CD4-positive, alpha-beta T cell (primary cell): ENCODE measurements at regions not wholly inside any gene's neighbourhood (a gene's known extent, or its start where the extent isn't known, plus 50 kb on each side); places are given as distances from the start of the nearest gene placed in this dataset.
"Not testable (repeated sequence)": the region's sequence is repeated elsewhere in the genome, so short reads cannot be mapped to it uniquely, and the experiment has no call there.

Source experiments
- ATAC-seq: fragments of 200-7000 bp; cut with Tn5 transposase; one replicate; pipeline ENCODE4 v1.10.0; 2022; ENCODE audit warnings: mild to moderate bottlenecking; ENCODE audit not compliant: poor library complexity
- CTCF ChIA-PET: fragments of 350-600 bp; sonication (Branson Sonifier 250); formaldehyde crosslinking; loops from one replicate; lab custom pipeline; 2021; ENCODE audit warnings: antibody characterized with exemption, inconsistent platforms; lab: Charles Lee
- POLR2A ChIA-PET: fragments of 350-600 bp; sonication (Branson Sonifier 250); formaldehyde crosslinking; loops from one replicate; lab custom pipeline; 2021; ENCODE audit warnings: antibody characterized with exemption, inconsistent platforms; lab: Charles Lee
- DNase-seq, 14 experiments: peaks; one replicate each; pipeline ENCODE4 v3.0.0-alpha.2; 2013 to 2020; ENCODE audit warnings: mixed read lengths in 2 of 14
- H3K27ac ChIP-seq, 2 donors: one replicate each; pipeline versions ENCODE4 v1.5.1 to v1.7.0; 2013; ENCODE audit warnings: low read length in 2 of 2, low read depth in 1 of 2, mild to moderate bottlenecking in 1 of 2
- H3K27me3 ChIP-seq, 2 experiments: 1 replicate in 1 of 2; 2 replicates in 1 of 2; pipeline versions ENCODE4 v1.6.1 to v1.7.0; 2013; ENCODE audit warnings: low read length in 2 of 2, control low read depth in 1 of 2, mild to moderate bottlenecking in 1 of 2, moderate library complexity in 1 of 2; ENCODE audit not compliant: insufficient read depth in 2 of 2, control insufficient read depth in 1 of 2
- H3K36me3 ChIP-seq: one replicate; pipeline ENCODE4 v1.6.1; 2013; ENCODE audit warnings: low read length, control low read depth; ENCODE audit not compliant: insufficient read depth
- H3K4me1 ChIP-seq: one replicate; pipeline ENCODE4 v1.6.1; 2013; ENCODE audit warnings: low read length, control low read depth; ENCODE audit not compliant: insufficient read depth
- H3K4me3 ChIP-seq: one replicate; pipeline ENCODE4 v1.5.1; 2013; ENCODE audit warnings: mild to moderate bottlenecking, low read length, moderate library complexity
- H3K9me3 ChIP-seq, 2 experiments: 1 replicate in 1 of 2; 2 replicates in 1 of 2; pipeline versions ENCODE4 v1.6.1 to v1.7.0; 2013; ENCODE audit warnings: low read length in 2 of 2, mild to moderate bottlenecking in 2 of 2, control low read depth in 1 of 2, moderate library complexity in 1 of 2; ENCODE audit not compliant: control insufficient read depth in 1 of 2, insufficient read depth in 1 of 2
- H3K27ac Mint-ChIP-seq: one replicate; pipeline ENCODE4 v1.8.0; 2020; ENCODE audit warnings: mixed read lengths
- H3K27me3 Mint-ChIP-seq: one replicate; pipeline ENCODE4 v1.8.0; 2021; ENCODE audit warnings: mixed read lengths
- H3K36me3 Mint-ChIP-seq: one replicate; pipeline ENCODE4 v1.8.0; 2021; ENCODE audit warnings: low read depth, mixed read lengths
- H3K4me1 Mint-ChIP-seq: one replicate; pipeline ENCODE4 v1.8.0; 2021; ENCODE audit warnings: low read depth, mixed read lengths
- H3K4me3 Mint-ChIP-seq: one replicate; pipeline ENCODE4 v1.8.0; 2020; ENCODE audit warnings: mild to moderate bottlenecking, mixed read lengths
- H3K9me3 Mint-ChIP-seq: one replicate; pipeline ENCODE4 v1.8.0; 2020; ENCODE audit warnings: mixed read lengths
- intact Hi-C, 2 experiments: fragments of 100-400 bp; cut with DNase I in 1 of 2; cut with micrococcal nuclease in 1 of 2; formaldehyde crosslinking; loops; one replicate each; pipeline versions ENCODE4 v1.15.1 to v1.9.0; 2023 to 2025; cut with DNase I, micrococcal nuclease
- TF ChIP-seq, protein P1 (sequence below): fragments of 200-600 bp; IDR thresholded peaks from one replicate; pipeline ENCODE4 v1.8.0; 2022; ENCODE audit warnings: antibody characterized with exemption, mild to moderate bottlenecking

- H3K27me3 ChIP-seq, result no peaks in the 10 kb centered on the region
- Mint-ChIP-seq H3K9me3 (no peaks in the 10 kb centered on the region), H3K27ac (no peak overlapping the region)
Observed at GRCh38 chr15:75779504-75779903, 63.7 kb upstream of the UBE2Q2 start.

DNA sequence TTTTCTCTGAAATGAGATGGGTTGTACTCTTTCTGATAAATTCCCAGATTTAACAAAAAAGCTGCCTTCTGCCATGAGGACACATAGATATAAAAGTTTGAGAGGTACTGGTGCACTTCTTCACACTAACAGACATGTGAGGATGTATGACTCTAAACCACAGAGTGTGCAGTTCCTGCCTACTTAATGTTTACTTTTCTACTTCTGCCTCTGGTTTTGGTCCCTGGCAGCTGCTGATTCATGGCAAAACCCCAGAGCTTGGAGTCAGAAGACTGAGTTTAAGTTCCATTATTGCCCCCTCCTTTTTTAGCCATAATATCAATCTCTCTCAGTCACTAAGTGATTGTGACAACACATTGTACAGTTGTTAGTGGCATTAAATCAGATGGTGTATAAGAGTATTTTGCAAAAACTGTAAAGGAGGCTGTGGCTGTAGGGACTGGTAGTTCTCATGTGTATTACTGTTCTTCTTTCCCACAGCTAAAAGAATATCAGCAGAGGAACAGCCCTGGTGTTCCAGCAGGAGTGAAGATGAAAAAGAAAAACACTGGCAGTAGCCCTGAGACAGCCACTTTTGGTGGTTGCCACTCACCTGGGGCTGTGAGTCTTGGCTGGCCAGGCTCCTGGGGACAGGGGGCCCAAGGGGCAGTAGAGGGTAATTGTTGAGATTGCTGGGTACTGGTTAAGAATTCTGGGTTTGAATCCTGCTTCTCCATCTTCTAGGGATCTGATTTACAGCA lies 64.4 kb upstream of the CSPG4 start:
- DNase-seq, CTCF ChIA-PET, H3K27me3 ChIP-seq, POLR2A ChIA-PET, intact Hi-C loops, H3K27me3 Mint-ChIP-seq, H3K27ac Mint-ChIP-seq, H3K9me3 ChIP-seq, H3K9me3 Mint-ChIP-seq, H3K36me3 ChIP-seq, H3K4me1 Mint-ChIP-seq, H3K36me3 Mint-ChIP-seq, H3K27ac ChIP-seq, H3K4me3 Mint-ChIP-seq, H3K4me1 ChIP-seq, H3K4me3 ChIP-seq, ATAC-seq: not testable (repeated sequence)

More at GRCh38 chr15:75779504-75779903, 63.7 kb upstream of the UBE2Q2 start:
- CTCF ChIA-PET, result no interaction called here
- Histone ChIP-seq H3K9me3 (no peaks in the 10 kb centered on the region), H3K4me3 (no peak overlapping the region), H3K36me3 (no peaks in the 10 kb centered on the region), H3K27ac (no peak overlapping the region), H3K4me1 (no peaks in the 10 kb centered on the region)
- DNase-seq (no peak), ATAC-seq (no peak)
- H3K27me3 Mint-ChIP-seq, result no peaks in the 10 kb centered on the region
- TF ChIP-seq, protein P1, sequence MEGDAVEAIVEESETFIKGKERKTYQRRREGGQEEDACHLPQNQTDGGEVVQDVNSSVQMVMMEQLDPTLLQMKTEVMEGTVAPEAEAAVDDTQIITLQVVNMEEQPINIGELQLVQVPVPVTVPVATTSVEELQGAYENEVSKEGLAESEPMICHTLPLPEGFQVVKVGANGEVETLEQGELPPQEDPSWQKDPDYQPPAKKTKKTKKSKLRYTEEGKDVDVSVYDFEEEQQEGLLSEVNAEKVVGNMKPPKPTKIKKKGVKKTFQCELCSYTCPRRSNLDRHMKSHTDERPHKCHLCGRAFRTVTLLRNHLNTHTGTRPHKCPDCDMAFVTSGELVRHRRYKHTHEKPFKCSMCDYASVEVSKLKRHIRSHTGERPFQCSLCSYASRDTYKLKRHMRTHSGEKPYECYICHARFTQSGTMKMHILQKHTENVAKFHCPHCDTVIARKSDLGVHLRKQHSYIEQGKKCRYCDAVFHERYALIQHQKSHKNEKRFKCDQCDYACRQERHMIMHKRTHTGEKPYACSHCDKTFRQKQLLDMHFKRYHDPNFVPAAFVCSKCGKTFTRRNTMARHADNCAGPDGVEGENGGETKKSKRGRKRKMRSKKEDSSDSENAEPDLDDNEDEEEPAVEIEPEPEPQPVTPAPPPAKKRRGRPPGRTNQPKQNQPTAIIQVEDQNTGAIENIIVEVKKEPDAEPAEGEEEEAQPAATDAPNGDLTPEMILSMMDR, result no peak
- intact Hi-C loops, result no loop called here
- H3K36me3 Mint-ChIP-seq, result no peaks in the 10 kb centered on the region
- no peak overlapping the region for H3K4me3 Mint-ChIP-seq
- POLR2A ChIA-PET, result no interaction called here
- H3K4me1 Mint-ChIP-seq, result no peaks in the 10 kb centered on the region

- POLR2A ChIA-PET, result no interaction called here
- H3K27me3 Mint-ChIP-seq, result no peaks in the 10 kb centered on the region
- H3K36me3 Mint-ChIP-seq, result no peaks in the 10 kb centered on the region
- intact Hi-C loops, result no loop called here
- no peaks in the 10 kb centered on the region for H3K4me1 ChIP-seq
- H3K36me3 ChIP-seq, result no peaks in the 10 kb centered on the region
- no peaks in the 10 kb centered on the region for H3K27me3 ChIP-seq
- H3K27ac Mint-ChIP-seq, result no peak overlapping the region
- H3K4me1 Mint-ChIP-seq, result no peaks in the 10 kb centered on the region
- no peak for ATAC-seq
- no peaks in the 10 kb centered on the region for H3K9me3 Mint-ChIP-seq
- CTCF ChIA-PET, result no interaction called here
- no peak for DNase-seq
- H3K9me3 ChIP-seq, result no peaks in the 10 kb centered on the region
- TF ChIP-seq, protein P1, result no peak
- no peak overlapping the region for H3K27ac ChIP-seq
- no peak overlapping the region for H3K4me3 Mint-ChIP-seq
- no peak overlapping the region for H3K4me3 ChIP-seq
Observed at GRCh38 chr15:75776065-75776423, 63.4 kb upstream of the CSPG4 start.
